ENCODE measurements at regions not wholly inside any gene's neighbourhood (a gene's known extent, or its start where the extent isn't known, plus 50 kb on each side); places are given as distances from the start of the nearest gene placed in this dataset.

DNA sequence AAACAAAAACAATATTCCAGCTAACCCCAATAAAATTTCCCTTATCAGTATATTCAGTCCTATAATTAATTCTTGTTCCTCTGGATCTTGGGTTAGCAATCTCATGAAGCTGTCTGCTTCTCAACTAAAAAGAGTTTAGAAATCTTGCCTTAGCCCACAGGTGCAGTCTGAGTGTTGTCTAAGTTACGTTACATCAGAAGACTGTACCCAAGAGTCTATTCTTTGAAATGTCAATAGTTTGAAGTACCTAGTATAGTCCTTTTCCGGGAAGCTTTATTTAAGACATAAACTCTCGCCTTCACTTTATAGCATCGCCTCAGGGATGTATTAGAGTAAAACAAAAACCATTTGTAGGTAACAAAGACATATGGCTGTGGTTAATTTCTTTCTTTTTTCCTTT, 465.1 kb downstream of the FUT8 start:
- Histone ChIP-seq H3K27me3 (ENCODE audit: insufficient read depth, low read length) (peaks cover 3% of the 10 kb centered on the region), H3K9me3 (ENCODE audit: low read depth, low read length) (no peaks in the 10 kb centered on the region), H3K36me3 (ENCODE audit: insufficient read depth, low read length) (no peaks in the 10 kb centered on the region), H2AFZ (ENCODE audit: low read length) (no peak overlapping the region), H3K4me3 (ENCODE audit: insufficient read depth, low read length) (no peak overlapping the region), H3K27ac (ENCODE audit: low read depth, low read length) (no peak overlapping the region), H4K20me1 (ENCODE audit: insufficient read depth, low read length) (no peaks in the 10 kb centered on the region), H3K4me2 (ENCODE audit: insufficient read depth, low read length) (no peak overlapping the region), H3K4me1 (ENCODE audit: insufficient read depth, low read length) (peaks cover 4% of the 10 kb centered on the region), H3K79me2 (ENCODE audit: insufficient read depth, low read length) (no peaks in the 10 kb centered on the region)
- DNase-seq (ENCODE audit: insufficient read length, low spot score, missing footprints): no peak
- no peak for TF ChIP-seq CTCF (IDR thresholded peaks at IDR 0.05; ENCODE audit: extremely low read depth, low read depth, low read length)

DNA sequence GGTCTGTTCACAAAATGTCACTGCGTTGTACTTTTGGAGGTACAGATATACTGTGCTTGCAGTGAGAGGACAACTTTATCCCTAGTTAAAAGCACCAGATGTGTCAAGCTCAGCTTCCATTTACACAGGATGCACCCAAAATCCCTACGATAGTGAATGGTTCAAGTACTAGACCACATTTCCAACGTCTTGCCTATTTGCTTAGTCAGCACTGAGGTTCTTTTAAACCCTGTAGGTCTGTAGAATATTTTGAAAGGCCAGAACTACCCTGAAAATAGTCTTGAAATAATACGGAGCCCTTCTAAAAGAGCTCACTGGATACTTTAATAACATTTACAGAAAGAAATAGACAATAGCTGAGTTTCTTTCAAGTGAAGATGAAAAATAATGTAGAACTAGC, 466.1 kb downstream of the FUT8 start:
- TF ChIP-seq CTCF (IDR thresholded peaks at IDR 0.05; ENCODE audit: extremely low read depth, low read depth, low read length): no peak
- peaks cover 3% of the 10 kb centered on the region for H3K27me3 ChIP-seq (ENCODE audit: insufficient read depth, low read length)
- no peaks in the 10 kb centered on the region for H3K36me3 ChIP-seq (ENCODE audit: insufficient read depth, low read length)
- no peak overlapping the region for H3K27ac ChIP-seq (ENCODE audit: low read depth, low read length)
- H3K9me3 ChIP-seq (ENCODE audit: low read depth, low read length): no peaks in the 10 kb centered on the region
- H3K4me2 ChIP-seq (ENCODE audit: insufficient read depth, low read length): no peak overlapping the region
- DNase-seq (ENCODE audit: insufficient read length, low spot score, missing footprints): no peak
- no peaks in the 10 kb centered on the region for H4K20me1 ChIP-seq (ENCODE audit: insufficient read depth, low read length)
- H2AFZ ChIP-seq (ENCODE audit: low read length): no peak overlapping the region
- H3K4me1 ChIP-seq (ENCODE audit: insufficient read depth, low read length): peaks cover 4% of the 10 kb centered on the region
- H3K4me3 ChIP-seq (ENCODE audit: insufficient read depth, low read length): no peak overlapping the region
- H3K79me2 ChIP-seq (ENCODE audit: insufficient read depth, low read length): no peaks in the 10 kb centered on the region

GRCh38 chr14:65879248-65880009, 466.9 kb downstream of the FUT8 start:
- H3K27ac ChIP-seq (ENCODE audit: low read depth, low read length): no peak overlapping the region
- H3K79me2 ChIP-seq (ENCODE audit: insufficient read depth, low read length): no peaks in the 10 kb centered on the region
- peaks cover 3% of the 10 kb centered on the region for H3K27me3 ChIP-seq (ENCODE audit: insufficient read depth, low read length)
- H3K4me2 ChIP-seq (ENCODE audit: insufficient read depth, low read length): no peak overlapping the region
- TF ChIP-seq CTCF (IDR thresholded peaks at IDR 0.05; ENCODE audit: extremely low read depth, low read depth, low read length): no peak
- H3K4me3 ChIP-seq (ENCODE audit: insufficient read depth, low read length): no peak overlapping the region
- no peak overlapping the region for H2AFZ ChIP-seq (ENCODE audit: low read length)
- H3K36me3 ChIP-seq (ENCODE audit: insufficient read depth, low read length): no peaks in the 10 kb centered on the region
- H3K4me1 ChIP-seq (ENCODE audit: insufficient read depth, low read length): peaks cover 4% of the 10 kb centered on the region
- no peak for DNase-seq (ENCODE audit: insufficient read length, low spot score, missing footprints)
- no peaks in the 10 kb centered on the region for H3K9me3 ChIP-seq (ENCODE audit: low read depth, low read length)
- H4K20me1 ChIP-seq (ENCODE audit: insufficient read depth, low read length): no peaks in the 10 kb centered on the region

DNA sequence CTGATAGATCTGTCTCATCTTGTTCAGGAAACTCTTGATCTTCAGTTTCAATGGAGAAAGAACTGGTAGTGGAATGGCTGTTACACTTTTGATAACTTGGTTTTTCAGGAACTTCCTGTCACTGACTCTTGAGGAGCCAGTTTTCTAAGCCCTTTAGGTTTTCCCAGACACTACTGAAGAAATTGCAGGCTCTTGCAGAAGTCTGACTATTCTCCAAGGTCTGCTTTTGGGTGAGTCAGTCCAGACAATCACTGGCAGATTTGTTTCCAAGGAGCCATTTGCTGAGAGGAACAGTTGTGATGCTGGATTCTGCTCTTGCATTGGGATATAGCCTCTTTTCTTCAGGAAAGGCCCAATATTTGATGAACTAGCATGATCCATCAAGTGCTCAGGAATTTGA, 468.0 kb downstream of the FUT8 start:
- no peaks in the 10 kb centered on the region for H3K9me3 ChIP-seq (ENCODE audit: low read depth, low read length)
- peaks cover 4% of the 10 kb centered on the region for H3K4me1 ChIP-seq (ENCODE audit: insufficient read depth, low read length)
- H4K20me1 ChIP-seq (ENCODE audit: insufficient read depth, low read length): no peaks in the 10 kb centered on the region
- TF ChIP-seq CTCF (IDR thresholded peaks at IDR 0.05; ENCODE audit: extremely low read depth, low read depth, low read length): no peak
- H3K27ac ChIP-seq (ENCODE audit: low read depth, low read length): no peak overlapping the region
- no peaks in the 10 kb centered on the region for H3K36me3 ChIP-seq (ENCODE audit: insufficient read depth, low read length)
- no peak overlapping the region for H3K4me2 ChIP-seq (ENCODE audit: insufficient read depth, low read length)
- no peak overlapping the region for H3K4me3 ChIP-seq (ENCODE audit: insufficient read depth, low read length)
- no peak for DNase-seq (ENCODE audit: insufficient read length, low spot score, missing footprints)
- H3K79me2 ChIP-seq (ENCODE audit: insufficient read depth, low read length): no peaks in the 10 kb centered on the region
- H3K27me3 ChIP-seq (ENCODE audit: insufficient read depth, low read length): peaks cover 3% of the 10 kb centered on the region
- no peak overlapping the region for H2AFZ ChIP-seq (ENCODE audit: low read length)

All from osteoblast (primary cell).